ENCODE measurements at regions not wholly inside any gene's neighbourhood (a gene's known extent, or its start where the extent isn't known, plus 50 kb on each side); places are given as distances from the start of the nearest gene placed in this dataset.
"Not testable (repeated sequence)": the region's sequence is repeated elsewhere in the genome, so short reads cannot be mapped to it uniquely, and the experiment has no call there.

GRCh38 chr5:33073881-33074327, 362.8 kb downstream of the NPR3 start:
- DNase-seq = no peak

GRCh38 chr5:33074548-33074947, 363.4 kb downstream of the NPR3 start:
- no peak for DNase-seq

GRCh38 chr5:33075731-33076130, 364.6 kb downstream of the NPR3 start:
- DNase-seq = no peak

- DNase-seq = no peak
These were observed 361.2 kb upstream of the TARS1 start for GRCh38 chr5:33079548-33079947.

- no peak for DNase-seq
These were observed 360.5 kb upstream of the TARS1 start for GRCh38 chr5:33080287-33080686.

- no peak for DNase-seq
These were observed 352.6 kb upstream of the TARS1 start for GRCh38 chr5:33088176-33088575.

GRCh38 chr5:33091571-33092363, 349.0 kb upstream of the TARS1 start:
- DNase-seq = no peak

- DNase-seq = no peak
These were observed 348.0 kb upstream of the TARS1 start for GRCh38 chr5:33092719-33093118.

GRCh38 chr5:33102551-33102950, 338.2 kb upstream of the TARS1 start:
- DNase-seq = no peak

GRCh38 chr5:33105521-33105941, 335.2 kb upstream of the TARS1 start:
- no peak for DNase-seq

GRCh38 chr5:33110496-33110895, 330.3 kb upstream of the TARS1 start:
- DNase-seq = not testable (repeated sequence)

GRCh38 chr5:33114361-33114760, 326.4 kb upstream of the TARS1 start:
- DNase-seq = no peak

- no peak for DNase-seq
These were observed 325.3 kb upstream of the TARS1 start for GRCh38 chr5:33115467-33115866.

- no peak for DNase-seq
These were observed 321.9 kb upstream of the TARS1 start for GRCh38 chr5:33118761-33119415.

GRCh38 chr5:33120671-33121070, 320.1 kb upstream of the TARS1 start:
- no peak for DNase-seq

GRCh38 chr5:33129309-33129708, 311.5 kb upstream of the TARS1 start:
- DNase-seq = no peak

GRCh38 chr5:33136785-33137184, 304.0 kb upstream of the TARS1 start:
- DNase-seq = no peak

GRCh38 chr5:33138145-33138544, 302.6 kb upstream of the TARS1 start:
- DNase-seq = not testable (repeated sequence)

GRCh38 chr5:33143405-33144123, 297.2 kb upstream of the TARS1 start:
- DNase-seq = no peak

GRCh38 chr5:33146881-33147280, 293.9 kb upstream of the TARS1 start:
- no peak for DNase-seq

- DNase-seq = no peak
These were observed 292.7 kb upstream of the TARS1 start for GRCh38 chr5:33148076-33148513.

- DNase-seq = no peak
These were observed 287.4 kb upstream of the TARS1 start for GRCh38 chr5:33153372-33153771.

- DNase-seq = no peak
These were observed 286.9 kb upstream of the TARS1 start for GRCh38 chr5:33153831-33154230.

GRCh38 chr5:33160871-33161270, 279.9 kb upstream of the TARS1 start:
- no peak for DNase-seq
